Mucosa of gallbladder (tissue), 1 donor: ENCODE measurements at regions not wholly inside any gene's neighbourhood (a gene's known extent, or its start where the extent isn't known, plus 50 kb on each side); places are given as distances from the start of the nearest gene placed in this dataset.
A peak's percentile ranks its signal among the peaks of the same experiment; 100 is the strongest.

Experiments
- DNase-seq: peaks from one replicate; pipeline ENCODE4 v3.0.0-alpha.2; 2020; ENCODE audit warnings: low spot score
- donor health status: DM: no; HTN: no; CAD: no.

GRCh38 chr10:44776181-44776580 lies 135.0 kb upstream of the TMEM72 start:
- DNase-seq, result no peak

GRCh38 chr10:44779511-44779910 lies 131.6 kb upstream of the TMEM72 start:
- DNase-seq, result no peak

GRCh38 chr10:44780426-44780825 lies 130.7 kb upstream of the TMEM72 start:
- no peak for DNase-seq

GRCh38 chr10:44781131-44781530 lies 130.0 kb upstream of the TMEM72 start:
- DNase-seq, result no peak

- no peak for DNase-seq
Measured at GRCh38 chr10:44786286-44786850, 124.8 kb upstream of the TMEM72 start.

- DNase-seq, result no peak
Measured at GRCh38 chr10:44787480-44788075, 123.6 kb upstream of the TMEM72 start.

GRCh38 chr10:44788147-44789129 lies 122.7 kb upstream of the TMEM72 start:
- DNase-seq, result no peak

GRCh38 chr10:44792119-44792775 lies 118.9 kb upstream of the TMEM72 start:
- no peak for DNase-seq

GRCh38 chr10:44799966-44800365 lies 111.2 kb upstream of the TMEM72 start:
- no peak for DNase-seq

- peak; percentile 94 for DNase-seq
Measured at GRCh38 chr10:44801383-44802327, 109.5 kb upstream of the TMEM72 start.

- DNase-seq, result no peak
Measured at GRCh38 chr10:44803862-44804261, 107.3 kb upstream of the TMEM72 start.

- no peak for DNase-seq
Measured at GRCh38 chr10:44804661-44805060, 106.5 kb upstream of the TMEM72 start.

- no peak for DNase-seq
Measured at GRCh38 chr10:44805466-44806210, 105.5 kb upstream of the TMEM72 start.

GRCh38 chr10:44806950-44807349 lies 104.2 kb upstream of the TMEM72 start:
- DNase-seq, result no peak

GRCh38 chr10:44807451-44807850 lies 103.7 kb upstream of the TMEM72 start:
- DNase-seq, result no peak

GRCh38 chr10:44809647-44810046 lies 101.5 kb upstream of the TMEM72 start:
- DNase-seq, result no peak

GRCh38 chr10:44811072-44811471 lies 100.1 kb upstream of the TMEM72 start:
- no peak for DNase-seq

- no peak for DNase-seq
Measured at GRCh38 chr10:44813201-44813600, 97.9 kb upstream of the TMEM72 start.

GRCh38 chr10:44814929-44815328 lies 96.2 kb upstream of the TMEM72 start:
- no peak for DNase-seq

GRCh38 chr10:44818041-44818649 lies 93.0 kb upstream of the TMEM72 start:
- no peak for DNase-seq
